Upper lobe of left lung (tissue), 6 donors: ENCODE measurements at regions not wholly inside any gene's neighbourhood (a gene's known extent, or its start where the extent isn't known, plus 50 kb on each side); places are given as distances from the start of the nearest gene placed in this dataset.

ENCODE experiments used
- ATAC-seq, 2 donors: fragments of 200-7000 bp; cut with Tn5 transposase; one replicate each; pipeline ENCODE4 v1.9.1; 2022; ENCODE audit warnings: mild to moderate bottlenecking in 2 of 2, moderate library complexity in 2 of 2; ENCODE audit not compliant: low FRiP score in 2 of 2
- DNase-seq, 2 donors: peaks; one replicate each; pipeline ENCODE4 v3.0.0-alpha.2; 2019 to 2020
- H3K27ac ChIP-seq, 4 donors: fragments of 200-600 bp; sonication (generic); one replicate each; pipeline ENCODE4 v1.5.1; 2016 to 2019
- H3K27me3 ChIP-seq, 4 donors: fragments of 200-600 bp; sonication (generic); one replicate each; pipeline ENCODE4 v1.5.1; 2017 to 2019
- H3K36me3 ChIP-seq, 4 donors: fragments of 200-600 bp; sonication (generic); one replicate each; pipeline ENCODE4 v1.5.1; 2016 to 2019
- H3K4me1 ChIP-seq, 4 donors: fragments of 200-600 bp; sonication (generic); one replicate each; pipeline ENCODE4 v1.5.1; 2018 to 2019
- H3K4me3 ChIP-seq, 4 donors: fragments of 200-600 bp; sonication (generic); one replicate each; pipeline ENCODE4 v1.5.1; 2017 to 2019; ENCODE audit warnings: mild to moderate bottlenecking in 2 of 4, moderate library complexity in 1 of 4
- H3K9me3 ChIP-seq, 4 donors: fragments of 200-600 bp; sonication (generic); one replicate each; pipeline ENCODE4 v1.5.1; 2018 to 2019
- CTCF ChIP-seq, 6 experiments: fragments of 450-650 bp in 4 of 6; fragments of 200-600 bp in 2 of 6; sonication (generic) in 2 of 6; IDR thresholded peaks; one replicate each; pipeline ENCODE4 v1.5.1; 2016 to 2019; ENCODE audit warnings: antibody characterized with exemption in 6 of 6
- EP300 ChIP-seq, 4 donors: sonication (generic); formaldehyde crosslinking; IDR thresholded peaks; one replicate each; pipeline ENCODE4 v1.5.1; 2017; ENCODE audit warnings: antibody characterized with exemption in 4 of 4, control low read depth in 2 of 4
- POLR2A ChIP-seq, 4 donors: fragments of 450-650 bp; IDR thresholded peaks; one replicate each; pipeline ENCODE4 v1.5.1; 2016 to 2017; ENCODE audit warnings: antibody characterized with exemption in 4 of 4, mild to moderate bottlenecking in 2 of 4
- POLR2AphosphoS5 ChIP-seq, 2 donors: sonication (generic); formaldehyde crosslinking; IDR thresholded peaks; one replicate each; pipeline ENCODE4 v1.5.1; 2017; ENCODE audit warnings: antibody characterized with exemption in 2 of 2
- WGBS, 2 donors: methylation state at CpG; one replicate each; pipeline ENCODE4 v1.1.5; 2017 to 2018; 5-methylcytosine and 5-hydroxymethylcytosine counted together
- donor health status: DM: no; HTN: no; CAD: no; lungs with moderate emphysema.
- donor health status: DM: no; HTN: yes; CAD: no; lungs with severe emphysema.

- no peak overlapping the region for H3K27ac ChIP-seq
- H3K36me3 ChIP-seq: no peaks in the 10 kb centered on the region
- 91 to 95% methylated on average over 2 of the region's 2 CpGs for WGBS, 2 donors
- DNase-seq (no peak), ATAC-seq (no peak)
- TF ChIP-seq POLR2A (IDR thresholded peaks at IDR 0.05) (no peak), CTCF (IDR thresholded peaks at IDR 0.05) (no peak), POLR2AphosphoS5 (IDR thresholded peaks at IDR 0.05) (no peak), EP300 (IDR thresholded peaks at IDR 0.05) (no peak)
- H3K27me3 ChIP-seq: no peaks in the 10 kb centered on the region
- H3K9me3 ChIP-seq: no peaks in the 10 kb centered on the region
- H3K4me3 ChIP-seq: no peak overlapping the region
- H3K4me1 ChIP-seq: no peaks in the 10 kb centered on the region
Observed at GRCh38 chr2:160696087-160696452, 202.5 kb upstream of the RBMS1 start.

GRCh38 chr2:160697817-160698216, 204.2 kb upstream of the RBMS1 start:
- Histone ChIP-seq H3K4me1 (no peaks in the 10 kb centered on the region), H3K27me3 (no peaks in the 10 kb centered on the region), H3K9me3 (no peaks in the 10 kb centered on the region), H3K27ac (no peak overlapping the region), H3K4me3 (no peak overlapping the region), H3K36me3 (no peaks in the 10 kb centered on the region)
- TF ChIP-seq CTCF (IDR thresholded peaks at IDR 0.05): no peak
- ATAC-seq (no peak), DNase-seq (no peak)
- 93 to 94% methylated on average over 6 of the region's 6 CpGs for WGBS, 2 donors

- Histone ChIP-seq H3K4me1 (peaks cover 0 to 9% (median 0%) of the 10 kb centered on the region in 4 donors), H3K9me3 (no peaks in the 10 kb centered on the region), H3K27ac (no peak overlapping the region), H3K27me3 (no peaks in the 10 kb centered on the region), H3K4me3 (no peak overlapping the region), H3K36me3 (no peaks in the 10 kb centered on the region)
- TF ChIP-seq EP300 (IDR thresholded peaks at IDR 0.05) (no peak), POLR2AphosphoS5 (IDR thresholded peaks at IDR 0.05) (no peak), CTCF (IDR thresholded peaks at IDR 0.05) (no peak), POLR2A (IDR thresholded peaks at IDR 0.05) (no peak)
- DNase-seq (no peak), ATAC-seq (no peak)
- WGBS, 2 donors: 78 to 84% methylated on average over 1 of the region's 1 CpG
Observed at GRCh38 chr2:160700021-160700814, 206.6 kb upstream of the RBMS1 start.

- peaks cover 0 to 9% (median 0%) of the 10 kb centered on the region in 4 donors for H3K4me1 ChIP-seq
- ATAC-seq (no peak), DNase-seq (no peak)
- 44 to 45% methylated on average over 3 of the region's 3 CpGs for WGBS, 2 donors
- H3K9me3 ChIP-seq: no peaks in the 10 kb centered on the region
- H3K27ac ChIP-seq: no peak overlapping the region
- no peaks in the 10 kb centered on the region for H3K27me3 ChIP-seq
- no peak overlapping the region for H3K4me3 ChIP-seq
- no peak for TF ChIP-seq CTCF (IDR thresholded peaks at IDR 0.05)
- no peaks in the 10 kb centered on the region for H3K36me3 ChIP-seq
Observed at GRCh38 chr2:160701822-160702221, 208.2 kb upstream of the RBMS1 start.

- H3K4me3 ChIP-seq: no peak overlapping the region
- no peaks in the 10 kb centered on the region for H3K36me3 ChIP-seq
- ATAC-seq (no peak), DNase-seq (no peak)
- TF ChIP-seq CTCF (IDR thresholded peaks at IDR 0.05): no peak
- TF ChIP-seq EP300 (IDR thresholded peaks at IDR 0.05): no peak
- no peak for TF ChIP-seq POLR2A (IDR thresholded peaks at IDR 0.05)
- TF ChIP-seq POLR2AphosphoS5 (IDR thresholded peaks at IDR 0.05): no peak
- no peak overlapping the region for H3K27ac ChIP-seq
- H3K9me3 ChIP-seq: no peaks in the 10 kb centered on the region
- H3K4me1 ChIP-seq: peaks cover 0 to 9% (median 0%) of the 10 kb centered on the region in 4 donors
- no peaks in the 10 kb centered on the region for H3K27me3 ChIP-seq
- WGBS, 2 donors: 97 to 100% methylated on average over 1 of the region's 1 CpG
Observed at GRCh38 chr2:160702754-160703153, 209.1 kb upstream of the RBMS1 start.
